VCaP (cell line): ENCODE measurements at regions not wholly inside any gene's neighbourhood (a gene's known extent, or its start where the extent isn't known, plus 50 kb on each side); places are given as distances from the start of the nearest gene placed in this dataset.
A peak's percentile ranks its signal among the peaks of the same experiment; 100 is the strongest.

Experiments used
- H3K27ac ChIP-seq: fragments of 450-650 bp; 2 replicates; pipeline ENCODE4 v1.5.1; 2017
- CTCF ChIP-seq: fragments of 450-650 bp; conservative IDR thresholded peaks from 2 replicates; pipeline ENCODE4 v1.5.1; 2017; ENCODE audit warnings: mild to moderate bottlenecking, moderate library complexity

GRCh38 chr12:63220921-63221320, 69.9 kb upstream of the AVPR1A start:
- 0 out of 2 replicates have a peak, but pooled peaks have one; percentile 9 for TF ChIP-seq CTCF

DNA sequence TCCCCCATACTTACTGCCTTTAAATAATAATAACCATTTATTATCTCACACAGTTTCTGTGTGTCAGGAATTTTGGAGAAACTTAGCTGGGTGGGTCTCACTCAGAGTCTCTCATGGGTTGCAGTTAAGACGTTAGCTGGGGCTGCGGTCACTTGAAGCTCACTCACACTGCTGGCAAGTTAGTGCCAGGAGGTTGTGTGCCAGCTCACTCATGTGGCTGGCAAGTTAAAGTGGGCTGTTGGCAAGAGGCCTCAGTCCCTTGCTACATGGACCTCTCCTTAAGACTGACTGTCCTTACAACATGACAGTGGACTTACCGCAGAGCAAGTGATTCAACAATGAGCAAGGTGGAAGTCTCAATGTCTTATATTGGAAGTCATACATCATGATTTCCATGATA, 61.3 kb upstream of the AVPR1A start:
- H3K27ac ChIP-seq, result no peak overlapping the region
- TF ChIP-seq CTCF, result no peak

More at GRCh38 chr12:63220921-63221320, 69.9 kb upstream of the AVPR1A start:
- no peak overlapping the region for H3K27ac ChIP-seq

GRCh38 chr12:63208956-63209355, 58.0 kb upstream of the AVPR1A start:
- no peak for TF ChIP-seq CTCF
- H3K27ac ChIP-seq, result no peak overlapping the region

GRCh38 chr12:63206909-63207308, 55.9 kb upstream of the AVPR1A start:
- no peak for TF ChIP-seq CTCF
- peak overlapping the region; percentile 62 for H3K27ac ChIP-seq

- TF ChIP-seq CTCF, result no peak
- H3K27ac ChIP-seq, result peak overlapping the region; percentile 62
These were observed 55.5 kb upstream of the AVPR1A start for GRCh38 chr12:63206494-63206893.
